WTC11 (cell line): ENCODE measurements at regions not wholly inside any gene's neighbourhood (a gene's known extent, or its start where the extent isn't known, plus 50 kb on each side); places are given as distances from the start of the nearest gene placed in this dataset.

Experiments used
- ATAC-seq: fragments of 200-7000 bp; cut with Tn5 transposase; 2 replicates; pipeline ENCODE4 v1.10.0; 2021; ENCODE audit warnings: mild to moderate bottlenecking, moderate library complexity
- CTCF ChIA-PET: fragments of 300-600 bp; sonication (Branson Sonifier 250); formaldehyde crosslinking; loops from one replicate; lab custom pipeline; 2021; ENCODE audit warnings: antibody characterized with exemption; lab: Charles Lee
- POLR2A ChIA-PET: fragments of 350-600 bp; sonication (Branson Sonifier 250); formaldehyde crosslinking; loops from one replicate; lab custom pipeline; 2021; ENCODE audit warnings: antibody characterized with exemption; lab: Charles Lee
- DNase-seq: peaks from one replicate; pipeline ENCODE4 v3.0.0; 2021; ENCODE audit warnings: low spot score
- H3K27ac Mint-ChIP-seq: 2 replicates; pipeline ENCODE4 v1.8.0; 2021; ENCODE audit warnings: mixed read lengths
- H3K27me3 Mint-ChIP-seq: 2 replicates; pipeline ENCODE4 v1.8.0; 2021; ENCODE audit warnings: low read depth, mild to moderate bottlenecking, moderate library complexity, mixed read lengths
- H3K36me3 Mint-ChIP-seq: 2 replicates; pipeline ENCODE4 v1.8.0; 2021; ENCODE audit warnings: mixed read lengths
- H3K4me1 Mint-ChIP-seq: 2 replicates; pipeline ENCODE4 v1.8.0; 2022; ENCODE audit warnings: mixed read lengths
- H3K4me3 Mint-ChIP-seq: 2 replicates; pipeline ENCODE4 v1.8.0; 2021; ENCODE audit warnings: mild to moderate bottlenecking, moderate library complexity, mixed read lengths
- H3K9me3 Mint-ChIP-seq: 2 replicates; pipeline ENCODE4 v1.8.0; 2021; ENCODE audit warnings: mixed read lengths
- AFF4 ChIP-seq: sonication (generic); formaldehyde crosslinking; IDR thresholded peaks from 2 replicates; pipeline ENCODE4 v1.8.1; 2023; ENCODE audit warnings: mild to moderate bottlenecking, missing genetic modification reagents, borderline replicate concordance
- E2F5 ChIP-seq: sonication (generic); formaldehyde crosslinking; IDR thresholded peaks from 2 replicates; pipeline ENCODE4 v1.8.1; 2022; ENCODE audit warnings: mild to moderate bottlenecking, moderate library complexity, missing genetic modification reagents
- ELF4 ChIP-seq: sonication (generic); formaldehyde crosslinking; IDR thresholded peaks from 2 replicates; pipeline ENCODE4 v1.8.1; 2022; ENCODE audit warnings: low read depth, mild to moderate bottlenecking, moderate library complexity, missing genetic modification reagents
- EMX1 ChIP-seq: fragments of 250-450 bp; sonication (Bioruptor Pico); IDR thresholded peaks from 2 replicates; pipeline ENCODE4 v1.8.0; 2021; ENCODE audit warnings: mild to moderate bottlenecking
- FOXK1 ChIP-seq: sonication (generic); formaldehyde crosslinking; IDR thresholded peaks from 2 replicates; pipeline ENCODE4 v1.8.0; 2022; ENCODE audit warnings: mild to moderate bottlenecking, moderate library complexity, missing genetic modification reagents
- GTF2I ChIP-seq: fragments of 250-450 bp; sonication (Bioruptor Pico); conservative IDR thresholded peaks from 2 replicates; pipeline ENCODE4 v1.4.0; 2021; ENCODE audit warnings: mild to moderate bottlenecking
- HMGA2 ChIP-seq: fragments of 250-450 bp; sonication (Bioruptor Pico); IDR thresholded peaks from 2 replicates; pipeline ENCODE4 v1.4.0; 2021; ENCODE audit warnings: mild to moderate bottlenecking, moderate library complexity
- JAZF1 ChIP-seq: fragments of 250-450 bp; sonication (Bioruptor Pico); IDR thresholded peaks from 2 replicates; pipeline ENCODE4 v1.9.0; 2021; ENCODE audit warnings: moderate library complexity, mild to moderate bottlenecking, inconsistent platforms
- KAT7 ChIP-seq: sonication (generic); formaldehyde crosslinking; IDR thresholded peaks from 2 replicates; pipeline ENCODE4 v1.8.1; 2023; ENCODE audit warnings: missing genetic modification reagents, mild to moderate bottlenecking, borderline replicate concordance
- NFE2L1 ChIP-seq: sonication (generic); formaldehyde crosslinking; IDR thresholded peaks from 2 replicates; pipeline ENCODE4 v1.8.1; 2023; ENCODE audit warnings: missing genetic modification reagents
- NR2C2 ChIP-seq: sonication (generic); formaldehyde crosslinking; IDR thresholded peaks from 2 replicates; pipeline ENCODE4 v1.8.0; 2022; ENCODE audit warnings: mild to moderate bottlenecking, missing genetic modification reagents
- PRRX2 ChIP-seq: fragments of 250-450 bp; sonication (Bioruptor Pico); IDR thresholded peaks from 2 replicates; pipeline ENCODE4 v1.8.0; 2021; ENCODE audit warnings: mild to moderate bottlenecking
- STAT6 ChIP-seq: sonication (generic); formaldehyde crosslinking; conservative IDR thresholded peaks from 2 replicates; pipeline ENCODE4 v1.8.1; 2023; ENCODE audit warnings: mild to moderate bottlenecking, low read depth, missing genetic modification reagents, moderate library complexity
- TCF7 ChIP-seq: sonication (generic); formaldehyde crosslinking; IDR thresholded peaks from 2 replicates; pipeline ENCODE4 v1.8.0; 2022; ENCODE audit warnings: mild to moderate bottlenecking, low read depth, missing genetic modification reagents, moderate library complexity
- TEAD4 ChIP-seq: sonication (generic); formaldehyde crosslinking; IDR thresholded peaks from 2 replicates; pipeline ENCODE4 v1.8.0; 2022; ENCODE audit warnings: mild to moderate bottlenecking, missing genetic modification reagents
- USF1 ChIP-seq: sonication (generic); formaldehyde crosslinking; IDR thresholded peaks from 2 replicates; pipeline ENCODE4 v1.8.0; 2022; ENCODE audit warnings: mild to moderate bottlenecking, missing genetic modification reagents
- ZBTB43 ChIP-seq: sonication (generic); formaldehyde crosslinking; IDR thresholded peaks from 2 replicates; pipeline ENCODE4 v1.8.1; 2023; ENCODE audit warnings: mild to moderate bottlenecking, missing genetic modification reagents
- ZNF138 ChIP-seq: sonication (generic); formaldehyde crosslinking; conservative IDR thresholded peaks from 2 replicates; pipeline ENCODE4 v1.8.1; 2022; ENCODE audit warnings: mild to moderate bottlenecking, moderate library complexity, missing genetic modification reagents
- ZNF396 ChIP-seq: fragments of 250-450 bp; sonication (Bioruptor Pico); IDR thresholded peaks from 2 replicates; pipeline ENCODE4 v1.8.0; 2021; ENCODE audit warnings: mild to moderate bottlenecking, moderate library complexity, borderline replicate concordance
- ZNF425 ChIP-seq: fragments of 250-450 bp; sonication (Bioruptor Pico); conservative IDR thresholded peaks from 2 replicates; pipeline ENCODE4 v1.9.0; 2021; ENCODE audit warnings: mild to moderate bottlenecking
- ZNF532 ChIP-seq: fragments of 250-450 bp; sonication (Bioruptor Pico); IDR thresholded peaks from 2 replicates; pipeline ENCODE4 v1.9.0; 2021; ENCODE audit warnings: mild to moderate bottlenecking, borderline replicate concordance

GRCh38 chr6:168996356-168996625 lies 257.4 kb downstream of the THBS2 start (continued):
- TF ChIP-seq AFF4 (CRISPR knock-in tag) (no peak), KAT7 (CRISPR knock-in tag) (no peak), GTF2I (CRISPR knock-in tag) (no peak), ZNF138 (CRISPR knock-in tag) (no peak), NFE2L1 (no peak), ZNF425 (CRISPR knock-in tag) (no peak), ELF4 (no peak), STAT6 (CRISPR knock-in tag) (no peak), TCF7 (CRISPR knock-in tag) (no peak), USF1 (CRISPR knock-in tag) (no peak), HMGA2 (no peak), ZBTB43 (CRISPR knock-in tag) (no peak)
- TF ChIP-seq, all 79 proteins: peak for 0

GRCh38 chr6:168995526-168996355 lies 257.9 kb downstream of the THBS2 start:
- Mint-ChIP-seq H3K4me1 (no peaks in the 10 kb centered on the region), H3K9me3 (peaks cover 11% of the 10 kb centered on the region), H3K27me3 (no peaks in the 10 kb centered on the region; the same call in 1 of the 2 replicates), H3K36me3 (peaks cover 8% of the 10 kb centered on the region; the same call in 1 of the 2 replicates), H3K4me3 (no peak overlapping the region), H3K27ac (no peak overlapping the region)
- ChIA-PET POLR2A (no interaction called here), CTCF (no interaction called here)
- ATAC-seq (no peak), DNase-seq (no peak)
- no peak for TF ChIP-seq ZNF396 (CRISPR knock-in tag)
- TF ChIP-seq JAZF1 (CRISPR knock-in tag): no peak
- TF ChIP-seq ZNF532 (CRISPR knock-in tag): no peak
- TF ChIP-seq PRRX2 (CRISPR knock-in tag): no peak
- TF ChIP-seq TEAD4 (CRISPR knock-in tag): no peak
- no peak for TF ChIP-seq EMX1
- TF ChIP-seq E2F5 (CRISPR knock-in tag): no peak
- no peak for TF ChIP-seq FOXK1
- no peak for TF ChIP-seq NR2C2 (CRISPR knock-in tag)
